Endodermal cell (in vitro differentiated cells): ENCODE measurements at regions not wholly inside any gene's neighbourhood (a gene's known extent, or its start where the extent isn't known, plus 50 kb on each side); places are given as distances from the start of the nearest gene placed in this dataset.
"Not testable (repeated sequence)": the region's sequence is repeated elsewhere in the genome, so short reads cannot be mapped to it uniquely, and the experiment has no call there.

ENCODE experiments used
- DNase-seq: peaks from one replicate; pipeline ENCODE4 v3.0.0-alpha.2; 2017
- H3K27ac ChIP-seq: 2 replicates; pipeline ENCODE4 v1.5.1; 2013; ENCODE audit warnings: mild to moderate bottlenecking, low read depth, low read length, moderate library complexity
- H3K27me3 ChIP-seq: 2 replicates; pipeline ENCODE4 v1.6.1; 2013; ENCODE audit warnings: mild to moderate bottlenecking, low read length, moderate library complexity; ENCODE audit not compliant: insufficient read depth, control insufficient read depth, poor library complexity, severe bottlenecking
- H3K36me3 ChIP-seq: 2 replicates; pipeline ENCODE4 v1.7.0; 2013; ENCODE audit warnings: mild to moderate bottlenecking, low read length, moderate library complexity; ENCODE audit not compliant: control insufficient read depth, insufficient read depth
- H3K4me1 ChIP-seq: one replicate; pipeline ENCODE4 v1.7.0; 2013; ENCODE audit warnings: low read length; ENCODE audit not compliant: control insufficient read depth, insufficient read depth
- H3K4me3 ChIP-seq: 2 replicates; pipeline ENCODE4 v1.5.1; 2013; ENCODE audit warnings: mild to moderate bottlenecking, low read length, moderate library complexity
- H3K9ac ChIP-seq: 2 replicates; pipeline ENCODE4 v1.6.1; 2013; ENCODE audit warnings: mild to moderate bottlenecking, low read length, moderate library complexity; ENCODE audit not compliant: poor library complexity, severe bottlenecking; ENCODE audit errors: extremely low read depth
- H3K9me3 ChIP-seq: 2 replicates; pipeline ENCODE4 v1.6.1; 2013; ENCODE audit warnings: mild to moderate bottlenecking, low read length, moderate library complexity; ENCODE audit not compliant: control insufficient read depth
- H3K27ac Mint-ChIP-seq: 2 replicates; pipeline ENCODE4 v1.8.0; 2020; ENCODE audit warnings: mixed read lengths
- H3K27me3 Mint-ChIP-seq: 2 replicates; pipeline ENCODE4 v1.8.0; 2021; ENCODE audit warnings: mild to moderate bottlenecking, mixed read lengths; ENCODE audit not compliant: insufficient read depth
- H3K36me3 Mint-ChIP-seq: 2 replicates; pipeline ENCODE4 v1.8.0; 2020; ENCODE audit warnings: low read depth, mixed read lengths
- H3K4me1 Mint-ChIP-seq: 2 replicates; pipeline ENCODE4 v1.8.0; 2020; ENCODE audit warnings: mixed read lengths
- H3K4me3 Mint-ChIP-seq: 2 replicates; pipeline ENCODE4 v1.8.0; 2020; ENCODE audit warnings: mild to moderate bottlenecking, moderate library complexity, mixed read lengths
- H3K9me3 Mint-ChIP-seq: 2 replicates; pipeline ENCODE4 v1.8.0; 2020; ENCODE audit warnings: mild to moderate bottlenecking, mixed read lengths
- WGBS, 2 experiments: methylation state at CpG; one replicate each; pipeline versions ENCODE4 v1.1.5 to v1.1.7; 2013; ENCODE audit warnings: missing lambda C conversion rate in 2 of 2, mixed read lengths in 1 of 2; ENCODE audit not compliant: insufficient coverage in 1 of 2, insufficient read length in 1 of 2; 5-methylcytosine and 5-hydroxymethylcytosine counted together
- TF ChIP-seq, protein P1 (sequence below): fragments of 200-600 bp; sonication (generic); conservative IDR thresholded peaks from 2 replicates; pipeline ENCODE4 v1.5.0; 2021; ENCODE audit warnings: antibody characterized with exemption, mild to moderate bottlenecking

DNA sequence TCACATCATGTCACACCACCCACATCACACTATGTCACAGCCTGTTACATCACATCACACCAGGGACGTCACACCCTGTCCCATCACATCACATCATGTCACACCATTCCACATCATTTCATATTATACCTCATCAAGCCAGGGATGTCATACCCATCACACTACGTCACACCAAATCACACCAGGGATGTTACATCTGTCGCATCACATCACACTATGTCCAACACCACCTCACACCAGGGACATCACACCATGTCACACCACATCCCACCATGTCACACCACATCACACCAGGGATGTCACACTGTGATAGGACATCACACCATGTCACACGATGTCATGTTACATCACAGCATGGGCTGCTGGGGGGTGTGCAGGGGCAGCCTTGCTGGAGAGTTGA is 110.6 kb downstream of the TMEM121 start:
- H3K9me3 ChIP-seq = peaks cover 4% of the 10 kb centered on the region
- Mint-ChIP-seq H3K4me1 (no peaks in the 10 kb centered on the region), H3K27ac (no peak overlapping the region)

DNA sequence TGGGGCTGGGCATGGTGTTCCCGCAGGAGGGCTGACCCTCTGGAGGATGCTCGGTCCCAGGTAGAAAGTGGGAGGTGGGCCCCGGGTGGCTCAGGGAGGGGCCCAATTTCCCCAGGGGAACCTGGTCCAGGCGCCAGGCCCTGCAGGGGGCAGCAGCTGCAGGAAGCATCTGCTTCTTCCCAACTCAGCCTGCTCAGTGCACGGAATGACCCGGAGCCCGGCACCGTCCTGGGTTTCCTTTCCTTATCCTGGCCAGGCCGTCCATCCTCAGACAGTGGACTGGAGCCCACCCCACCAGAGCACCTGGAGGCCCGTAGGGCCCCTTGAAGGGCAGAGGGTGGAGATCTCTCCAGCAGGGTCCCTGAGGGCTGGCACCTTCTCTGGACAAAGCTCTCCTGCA is 111.0 kb downstream of the TMEM121 start:
- H3K27ac ChIP-seq, H3K27me3 Mint-ChIP-seq, H3K4me3 Mint-ChIP-seq, H3K4me1 ChIP-seq, H3K36me3 Mint-ChIP-seq, H3K27me3 ChIP-seq, H3K9ac ChIP-seq, H3K36me3 ChIP-seq, H3K4me3 ChIP-seq, H3K27ac Mint-ChIP-seq, H3K4me1 Mint-ChIP-seq, H3K9me3 ChIP-seq, DNase-seq: not testable (repeated sequence)
- 67 to 87% methylated on average over 1 to 6 of the region's 10 CpGs for WGBS, 2 experiments
- peaks cover 54% of the 10 kb centered on the region for H3K9me3 Mint-ChIP-seq

More for the DNA sequence above, 110.6 kb downstream of the TMEM121 start:
- H3K4me3 Mint-ChIP-seq = no peak overlapping the region
- no peaks in the 10 kb centered on the region for H3K4me1 ChIP-seq
- DNase-seq = no peak
- WGBS, 2 experiments = 76 to 82% methylated on average over 2 to 4 of the region's 4 CpGs
- peaks cover 3% of the 10 kb centered on the region for H3K36me3 Mint-ChIP-seq
- no peaks in the 10 kb centered on the region for H3K27me3 Mint-ChIP-seq
- H3K9me3 Mint-ChIP-seq = peaks cover 56% of the 10 kb centered on the region
- no peaks in the 10 kb centered on the region for H3K27me3 ChIP-seq
- TF ChIP-seq, protein P1, sequence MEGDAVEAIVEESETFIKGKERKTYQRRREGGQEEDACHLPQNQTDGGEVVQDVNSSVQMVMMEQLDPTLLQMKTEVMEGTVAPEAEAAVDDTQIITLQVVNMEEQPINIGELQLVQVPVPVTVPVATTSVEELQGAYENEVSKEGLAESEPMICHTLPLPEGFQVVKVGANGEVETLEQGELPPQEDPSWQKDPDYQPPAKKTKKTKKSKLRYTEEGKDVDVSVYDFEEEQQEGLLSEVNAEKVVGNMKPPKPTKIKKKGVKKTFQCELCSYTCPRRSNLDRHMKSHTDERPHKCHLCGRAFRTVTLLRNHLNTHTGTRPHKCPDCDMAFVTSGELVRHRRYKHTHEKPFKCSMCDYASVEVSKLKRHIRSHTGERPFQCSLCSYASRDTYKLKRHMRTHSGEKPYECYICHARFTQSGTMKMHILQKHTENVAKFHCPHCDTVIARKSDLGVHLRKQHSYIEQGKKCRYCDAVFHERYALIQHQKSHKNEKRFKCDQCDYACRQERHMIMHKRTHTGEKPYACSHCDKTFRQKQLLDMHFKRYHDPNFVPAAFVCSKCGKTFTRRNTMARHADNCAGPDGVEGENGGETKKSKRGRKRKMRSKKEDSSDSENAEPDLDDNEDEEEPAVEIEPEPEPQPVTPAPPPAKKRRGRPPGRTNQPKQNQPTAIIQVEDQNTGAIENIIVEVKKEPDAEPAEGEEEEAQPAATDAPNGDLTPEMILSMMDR = no peak
- H3K4me3 ChIP-seq = no peak overlapping the region
- no peaks in the 10 kb centered on the region for H3K36me3 ChIP-seq
- H3K27ac ChIP-seq = no peak overlapping the region
- H3K9ac ChIP-seq = no peak overlapping the region

DNA sequence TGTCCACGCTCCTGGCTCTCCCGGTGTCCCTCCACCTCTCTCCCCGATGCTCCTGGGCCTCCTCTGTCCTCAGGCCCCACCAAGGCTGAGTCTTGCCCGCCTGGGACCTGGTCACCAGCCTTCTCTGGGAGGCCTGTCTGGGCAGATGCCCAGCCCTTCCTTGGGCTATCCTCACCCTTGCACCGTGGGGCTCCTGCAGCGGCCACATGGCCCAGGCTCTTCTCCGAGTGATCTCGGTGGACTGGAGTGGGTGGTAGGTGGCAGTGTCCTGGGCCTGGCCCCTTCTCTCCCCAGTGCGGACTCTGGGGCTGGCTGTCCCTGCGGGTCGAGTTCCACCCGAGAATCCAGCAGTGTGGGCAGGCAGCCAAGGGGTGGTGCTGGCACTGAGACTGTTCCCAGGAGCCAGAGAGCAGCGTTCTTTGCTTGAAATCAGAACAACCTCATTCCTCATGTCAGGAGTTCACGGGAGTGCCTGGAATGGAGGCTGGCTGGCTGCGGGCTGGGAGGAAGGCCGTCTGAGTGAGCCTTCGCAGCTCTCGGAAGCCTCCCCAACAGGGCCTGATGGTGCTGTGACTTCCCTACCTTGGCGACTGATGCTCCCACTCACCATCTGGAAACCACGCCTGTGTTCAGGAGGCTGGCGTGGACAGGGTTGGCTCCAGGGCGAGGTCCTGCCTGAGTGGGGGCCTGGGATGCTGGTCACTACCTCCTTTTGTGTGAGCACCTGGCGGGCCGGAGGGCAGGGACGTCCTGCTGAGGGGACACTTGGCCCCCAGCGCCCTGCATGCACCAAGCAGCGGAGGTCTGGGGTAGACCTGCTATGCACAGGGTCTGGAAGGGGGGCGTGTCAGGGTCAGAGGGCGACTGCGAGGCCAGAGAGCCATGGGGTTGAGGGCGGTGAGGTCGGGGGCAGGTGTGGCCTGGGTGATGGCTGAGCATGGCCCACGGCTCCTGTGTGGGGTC is 113.9 kb downstream of the TMEM121 start:
- H3K9me3 ChIP-seq, H3K4me3 ChIP-seq, H3K36me3 Mint-ChIP-seq, H3K27ac Mint-ChIP-seq, H3K27me3 Mint-ChIP-seq, H3K4me3 Mint-ChIP-seq, DNase-seq, H3K27me3 ChIP-seq, H3K4me1 ChIP-seq, H3K9ac ChIP-seq, H3K4me1 Mint-ChIP-seq, H3K27ac ChIP-seq, H3K36me3 ChIP-seq: not testable (repeated sequence)
- H3K9me3 Mint-ChIP-seq = peaks cover 45% of the 10 kb centered on the region
- 80 to 87% methylated on average over 9 to 27 of the region's 33 CpGs for WGBS, 2 experiments

DNA sequence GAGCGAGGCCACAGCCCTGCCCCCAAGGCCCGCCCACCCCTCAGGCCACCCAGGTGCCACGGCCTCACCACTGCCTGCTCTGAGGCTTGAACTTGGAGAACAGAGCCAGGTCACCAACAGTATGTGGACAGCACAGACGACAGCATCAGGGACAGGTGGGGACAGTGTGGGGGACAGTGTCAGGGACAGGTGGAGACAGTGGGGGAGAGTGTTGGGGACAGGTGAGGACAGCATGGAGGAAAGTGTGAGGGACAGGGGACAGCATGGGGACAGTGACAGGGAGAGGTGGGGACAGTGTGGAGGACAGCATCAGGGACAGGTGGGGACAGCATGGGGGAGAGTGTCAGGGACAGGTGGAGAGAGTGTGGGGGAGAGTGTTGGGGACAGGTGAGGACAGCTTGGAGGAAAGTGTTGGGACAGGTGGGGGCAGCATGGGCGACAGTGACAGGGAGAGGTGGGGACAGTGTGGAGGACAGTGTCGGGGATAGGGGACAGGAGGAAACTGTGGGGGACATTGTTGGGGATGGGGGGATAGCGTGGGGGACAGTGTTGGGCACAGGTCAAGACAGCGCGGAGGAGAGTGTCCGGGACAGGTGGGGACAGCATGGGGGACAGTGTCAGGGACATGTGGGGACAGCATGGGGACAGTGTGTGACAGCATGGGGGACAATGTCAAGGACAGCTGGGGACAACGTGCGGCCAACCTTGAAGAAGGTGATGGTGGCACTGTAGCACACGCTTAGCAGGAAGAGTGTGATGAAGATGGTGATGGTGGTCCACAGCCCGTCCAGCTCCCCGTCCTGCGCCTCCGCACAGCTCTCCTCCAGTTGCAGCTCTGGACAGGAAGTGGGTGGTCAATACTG is 114.9 kb downstream of the TMEM121 start:
- Histone ChIP-seq H3K36me3 (no peaks in the 10 kb centered on the region), H3K27me3 (no peaks in the 10 kb centered on the region), H3K4me3 (no peak overlapping the region), H3K27ac (no peak overlapping the region), H3K9ac (no peak overlapping the region), H3K9me3 (peaks cover 4% of the 10 kb centered on the region), H3K4me1 (no peaks in the 10 kb centered on the region)
- 76 to 81% methylated on average over 4 to 14 of the region's 17 CpGs for WGBS, 2 experiments
- DNase-seq = no peak
- TF ChIP-seq, protein P1 = no peak
- no peaks in the 10 kb centered on the region for H3K36me3 Mint-ChIP-seq
- H3K4me1 Mint-ChIP-seq = no peaks in the 10 kb centered on the region
- H3K4me3 Mint-ChIP-seq = no peak overlapping the region
- H3K9me3 Mint-ChIP-seq = peaks cover 43% of the 10 kb centered on the region
- no peaks in the 10 kb centered on the region for H3K27me3 Mint-ChIP-seq
- no peak overlapping the region for H3K27ac Mint-ChIP-seq

DNA sequence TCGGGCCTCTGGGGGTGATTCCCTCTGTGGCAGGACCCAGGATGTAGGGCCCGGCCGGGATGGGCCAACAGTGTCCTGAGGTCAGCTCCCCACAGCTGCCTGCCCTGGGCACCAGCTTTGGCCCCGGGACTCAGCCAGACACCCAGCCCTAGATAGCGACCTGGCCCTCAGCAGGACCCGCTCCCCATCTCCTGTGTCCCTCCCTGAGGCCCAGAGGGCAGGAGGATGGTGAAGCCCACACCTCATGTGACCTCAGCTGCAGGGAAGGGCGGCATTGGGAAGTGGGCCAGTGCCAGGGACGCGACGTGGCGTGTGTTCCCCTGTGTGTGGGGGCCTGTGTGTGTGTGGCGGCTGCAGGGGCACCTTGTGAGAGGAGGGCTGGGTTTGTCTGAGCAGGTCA is 115.6 kb downstream of the TMEM121 start:
- H3K9me3 Mint-ChIP-seq = peaks cover 44% of the 10 kb centered on the region
- not testable (repeated sequence) for H3K4me1 ChIP-seq, H3K27me3 Mint-ChIP-seq, H3K36me3 Mint-ChIP-seq, H3K4me1 Mint-ChIP-seq, H3K4me3 Mint-ChIP-seq, H3K9me3 ChIP-seq, H3K9ac ChIP-seq, H3K4me3 ChIP-seq, H3K36me3 ChIP-seq, H3K27ac Mint-ChIP-seq, H3K27me3 ChIP-seq, DNase-seq, H3K27ac ChIP-seq
- WGBS, 2 experiments = 68% methylated on average over 6 of the region's 12 CpGs; no CpG with 5 or more reads in 1 of the 2 experiments
